Epithelial cell of proximal tubule (primary cell): ENCODE measurements at regions not wholly inside any gene's neighbourhood (a gene's known extent, or its start where the extent isn't known, plus 50 kb on each side); places are given as distances from the start of the nearest gene placed in this dataset.

Experiments
- DNase-seq: peaks from one replicate; pipeline ENCODE4 v3.0.0-alpha.2; 2011; ENCODE audit warnings: low read depth
- H3K4me3 ChIP-seq: 2 replicates; pipeline ENCODE4 v1.5.1; 2011; ENCODE audit warnings: low read depth, mild to moderate bottlenecking, low read length
- TF ChIP-seq, protein P1 (sequence below): conservative IDR thresholded peaks from 2 replicates; pipeline ENCODE4 v1.5.1; 2012; ENCODE audit warnings: low read depth, mild to moderate bottlenecking, low read length

DNA sequence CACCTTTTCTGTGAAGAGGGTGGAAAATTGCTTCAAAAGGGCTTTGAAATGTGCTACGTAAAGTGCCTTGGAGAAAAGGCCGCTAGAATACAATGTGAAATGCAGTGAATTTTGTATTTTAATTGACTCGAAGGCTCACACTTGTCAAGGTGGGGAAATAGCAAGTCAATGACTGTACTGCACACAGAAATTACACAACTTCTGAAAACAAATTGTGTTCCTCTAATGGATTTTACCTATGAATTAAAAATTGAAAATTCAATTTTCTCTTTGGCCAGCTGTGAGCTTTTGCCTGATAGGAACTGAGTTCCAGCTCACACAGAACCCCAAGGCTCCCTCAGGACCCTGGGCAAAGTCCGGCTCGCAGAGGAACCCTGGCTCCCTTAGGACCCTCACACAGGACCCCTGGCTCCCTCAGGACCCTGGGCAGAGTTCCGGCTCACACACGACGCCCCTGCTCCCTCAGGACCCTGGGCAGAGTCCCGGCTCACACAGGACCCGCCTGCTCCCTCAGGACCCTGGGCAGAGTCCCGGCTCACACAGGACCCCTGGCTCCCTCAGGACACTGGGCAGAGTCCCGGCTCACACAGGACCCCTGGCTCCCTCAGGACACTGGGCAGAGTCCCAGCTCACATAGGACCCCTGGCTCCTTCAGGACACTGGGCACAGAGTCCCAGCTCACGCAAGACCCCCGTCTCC lies 324.9 kb downstream of the UQCRFS1 start:
- TF ChIP-seq, protein P1, sequence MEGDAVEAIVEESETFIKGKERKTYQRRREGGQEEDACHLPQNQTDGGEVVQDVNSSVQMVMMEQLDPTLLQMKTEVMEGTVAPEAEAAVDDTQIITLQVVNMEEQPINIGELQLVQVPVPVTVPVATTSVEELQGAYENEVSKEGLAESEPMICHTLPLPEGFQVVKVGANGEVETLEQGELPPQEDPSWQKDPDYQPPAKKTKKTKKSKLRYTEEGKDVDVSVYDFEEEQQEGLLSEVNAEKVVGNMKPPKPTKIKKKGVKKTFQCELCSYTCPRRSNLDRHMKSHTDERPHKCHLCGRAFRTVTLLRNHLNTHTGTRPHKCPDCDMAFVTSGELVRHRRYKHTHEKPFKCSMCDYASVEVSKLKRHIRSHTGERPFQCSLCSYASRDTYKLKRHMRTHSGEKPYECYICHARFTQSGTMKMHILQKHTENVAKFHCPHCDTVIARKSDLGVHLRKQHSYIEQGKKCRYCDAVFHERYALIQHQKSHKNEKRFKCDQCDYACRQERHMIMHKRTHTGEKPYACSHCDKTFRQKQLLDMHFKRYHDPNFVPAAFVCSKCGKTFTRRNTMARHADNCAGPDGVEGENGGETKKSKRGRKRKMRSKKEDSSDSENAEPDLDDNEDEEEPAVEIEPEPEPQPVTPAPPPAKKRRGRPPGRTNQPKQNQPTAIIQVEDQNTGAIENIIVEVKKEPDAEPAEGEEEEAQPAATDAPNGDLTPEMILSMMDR: no peak
- H3K4me3 ChIP-seq: no peak overlapping the region
- no peak for DNase-seq

DNA sequence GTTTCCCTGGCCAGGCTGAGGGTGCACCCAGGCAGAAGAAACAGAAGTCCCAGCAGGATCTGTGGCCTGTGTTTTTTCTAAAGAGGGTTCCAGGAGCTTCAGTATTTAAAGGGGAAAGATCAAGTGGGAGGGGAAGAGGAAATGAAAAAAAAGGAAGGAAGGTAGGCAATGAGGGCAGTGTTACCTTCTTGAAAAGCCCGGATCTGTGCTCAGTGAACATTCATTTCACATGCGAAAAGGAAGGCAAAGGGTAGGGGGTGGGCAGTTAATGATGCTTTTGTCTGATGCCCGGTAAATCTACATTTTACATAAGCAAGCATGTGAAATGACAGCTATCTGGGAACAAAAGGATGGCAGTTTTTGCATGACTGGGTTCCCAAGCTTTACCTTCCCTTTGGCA lies 326.2 kb downstream of the UQCRFS1 start:
- no peak for DNase-seq
- TF ChIP-seq, protein P1: no peak
- no peak overlapping the region for H3K4me3 ChIP-seq

DNA sequence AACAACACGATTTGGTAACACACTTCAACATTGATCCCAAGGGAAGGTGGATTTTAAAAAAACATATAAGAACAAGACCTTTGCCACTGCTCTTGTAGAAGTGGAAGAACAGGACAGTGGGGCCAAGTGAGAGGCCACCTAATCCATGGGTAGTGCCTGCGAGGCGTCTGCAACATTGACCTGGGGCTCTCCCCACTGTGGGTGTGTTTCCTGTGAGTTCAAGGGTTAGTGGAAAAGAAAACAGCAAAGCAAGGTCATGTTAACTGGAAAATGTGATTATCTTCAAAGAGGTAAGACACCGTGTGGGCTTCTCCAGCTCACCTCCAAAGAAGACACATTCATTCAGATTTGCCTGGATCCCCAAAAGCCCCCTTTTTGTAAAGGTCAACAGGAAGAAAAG lies 327.0 kb downstream of the UQCRFS1 start:
- H3K4me3 ChIP-seq: no peak overlapping the region
- no peak for DNase-seq
- TF ChIP-seq, protein P1: no peak

DNA sequence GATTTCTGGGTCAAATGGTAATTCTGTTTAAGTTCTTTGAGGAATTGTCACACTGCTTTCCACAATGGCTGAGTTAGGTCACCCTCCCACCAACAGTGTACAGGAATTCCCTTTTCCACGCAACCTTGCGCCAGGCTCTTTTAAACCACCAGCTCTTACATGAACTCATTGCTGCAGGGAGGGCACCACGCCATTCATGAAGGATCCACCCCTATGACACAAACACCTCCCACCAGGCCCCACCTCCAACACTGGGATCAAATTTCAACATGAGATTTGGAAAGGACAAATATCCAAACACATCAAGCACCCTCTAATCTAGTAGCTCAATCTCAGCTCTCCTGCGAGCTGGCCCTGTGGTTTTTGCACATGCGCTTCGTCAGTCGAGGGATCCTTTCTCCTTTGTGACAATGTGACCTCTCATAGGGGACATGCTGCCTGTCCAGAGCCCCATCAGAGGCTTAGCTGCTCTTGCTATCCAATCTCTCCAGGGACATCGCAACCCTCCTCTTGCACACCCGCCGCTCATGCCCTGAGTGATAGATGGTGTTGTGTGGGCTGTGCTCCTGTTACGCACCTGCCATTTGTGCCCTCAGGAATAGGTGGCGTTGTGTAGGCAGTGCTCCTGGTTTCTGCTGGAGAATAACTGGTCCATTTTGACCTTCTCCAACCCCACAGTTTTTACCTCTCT lies 328.0 kb downstream of the UQCRFS1 start:
- TF ChIP-seq, protein P1: no peak
- DNase-seq: no peak
- H3K4me3 ChIP-seq: no peak overlapping the region

DNA sequence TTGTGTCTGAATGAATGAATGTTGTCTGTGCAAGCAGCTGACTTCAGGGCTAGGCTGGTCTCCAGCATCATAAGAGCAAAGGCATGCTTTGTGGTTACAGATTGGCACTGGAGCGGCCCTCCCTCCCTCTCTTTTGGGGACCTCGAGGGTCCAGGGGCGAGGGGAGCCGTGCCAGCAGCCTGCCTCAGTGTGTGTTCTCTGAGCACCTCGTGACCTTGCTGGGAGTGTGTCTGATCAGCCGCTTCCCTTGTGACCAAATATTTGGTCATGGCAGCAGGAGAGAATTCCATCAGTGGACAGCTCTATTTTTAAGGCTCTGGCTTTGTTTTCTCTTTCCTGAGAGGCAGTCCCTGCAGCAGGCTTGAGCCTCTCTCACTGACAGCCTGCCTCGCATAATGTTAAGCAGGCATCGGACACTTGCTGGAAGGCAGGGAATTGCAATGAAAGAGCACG lies 329.7 kb downstream of the UQCRFS1 start:
- TF ChIP-seq, protein P1: no peak
- H3K4me3 ChIP-seq: no peak overlapping the region
- no peak for DNase-seq

DNA sequence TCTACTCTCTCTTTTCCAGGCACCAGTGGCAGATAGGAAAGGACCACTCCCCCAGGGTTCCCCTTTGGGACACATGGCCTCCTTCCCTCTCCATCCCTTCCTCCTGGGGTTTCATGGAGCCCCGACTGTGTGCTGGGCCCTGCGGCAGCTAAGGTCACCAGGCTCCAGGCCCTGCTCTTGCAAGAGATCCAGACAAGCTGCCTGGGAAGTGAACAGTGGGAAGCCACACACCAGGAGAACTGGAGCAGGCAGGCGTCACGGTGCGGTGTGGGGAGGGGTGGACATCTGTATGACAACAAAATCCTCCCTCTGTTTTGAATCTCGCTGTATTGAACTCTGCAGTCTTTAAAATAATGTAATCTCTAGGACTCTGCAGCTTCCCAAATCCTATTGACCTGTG lies 330.1 kb downstream of the UQCRFS1 start:
- H3K4me3 ChIP-seq: no peak overlapping the region
- no peak for DNase-seq
- TF ChIP-seq, protein P1: no peak
